NCI-H1105 (cell line): ENCODE measurements at regions not wholly inside any gene's neighbourhood (a gene's known extent, or its start where the extent isn't known, plus 50 kb on each side); places are given as distances from the start of the nearest gene placed in this dataset.
"Not testable (repeated sequence)": the region's sequence is repeated elsewhere in the genome, so short reads cannot be mapped to it uniquely, and the experiment has no call there.

Experiments used
- DNase-seq: peaks from one replicate; lab custom pipeline; 2025; lab: John Stamatoyannopoulos, UW

DNA sequence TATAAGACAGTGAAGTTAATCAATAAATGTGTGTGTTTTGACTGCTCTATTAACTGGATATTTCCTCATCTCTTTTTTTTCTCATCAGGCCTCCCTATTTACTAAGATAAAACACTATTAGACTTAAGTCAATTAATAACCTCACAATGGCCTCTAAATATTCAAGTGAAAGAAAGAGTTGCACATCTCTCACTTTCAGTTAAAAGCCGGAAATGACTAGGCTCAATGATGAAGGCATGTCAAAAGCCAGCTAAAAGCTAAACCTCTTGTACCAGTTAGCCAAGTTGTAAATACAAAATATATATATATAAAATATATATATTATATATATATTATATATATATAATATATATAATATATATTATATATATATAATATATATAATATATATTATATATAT lies 127.0 kb upstream of the MEOX2 start:
- DNase-seq, result no peak

DNA sequence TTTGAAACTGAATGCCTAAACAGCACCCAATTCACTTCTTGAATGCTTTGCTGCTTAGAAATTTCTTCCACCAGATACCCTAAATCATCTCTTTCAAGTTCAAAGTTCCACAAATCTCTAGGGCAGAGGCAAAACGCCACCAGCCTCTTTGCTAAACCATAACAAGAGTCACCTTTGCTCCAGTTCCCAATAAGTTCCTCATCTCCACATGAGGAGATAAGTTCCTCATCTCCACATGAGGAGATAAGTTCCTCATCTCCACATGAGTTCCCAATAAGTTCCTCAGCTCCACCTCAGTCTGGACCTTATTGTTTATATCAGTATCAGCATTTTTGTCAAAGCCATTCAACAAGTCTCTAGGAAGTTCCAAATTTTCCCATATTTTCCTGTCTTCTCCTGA lies 123.9 kb upstream of the MEOX2 start:
- not testable (repeated sequence) for DNase-seq

DNA sequence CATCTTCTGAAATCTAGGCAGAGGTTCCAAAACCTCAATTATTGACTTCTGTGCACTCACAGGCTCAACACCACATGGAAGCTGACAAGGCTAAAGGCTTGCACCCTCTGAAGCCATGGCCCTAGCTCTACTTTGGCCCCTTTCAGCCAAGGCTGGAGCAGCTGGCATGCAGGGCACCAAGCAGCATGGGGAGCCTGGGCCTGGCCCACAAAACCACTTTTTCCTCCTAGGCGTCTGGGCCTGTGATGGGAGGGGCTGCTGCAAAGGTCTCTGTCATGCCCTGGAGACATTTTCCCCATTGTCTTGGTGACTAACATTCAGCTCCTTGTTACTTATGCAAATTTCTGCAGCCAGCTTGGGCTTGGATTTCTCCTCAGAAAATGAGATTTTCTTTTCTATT lies 123.5 kb upstream of the MEOX2 start:
- DNase-seq, result not testable (repeated sequence)

DNA sequence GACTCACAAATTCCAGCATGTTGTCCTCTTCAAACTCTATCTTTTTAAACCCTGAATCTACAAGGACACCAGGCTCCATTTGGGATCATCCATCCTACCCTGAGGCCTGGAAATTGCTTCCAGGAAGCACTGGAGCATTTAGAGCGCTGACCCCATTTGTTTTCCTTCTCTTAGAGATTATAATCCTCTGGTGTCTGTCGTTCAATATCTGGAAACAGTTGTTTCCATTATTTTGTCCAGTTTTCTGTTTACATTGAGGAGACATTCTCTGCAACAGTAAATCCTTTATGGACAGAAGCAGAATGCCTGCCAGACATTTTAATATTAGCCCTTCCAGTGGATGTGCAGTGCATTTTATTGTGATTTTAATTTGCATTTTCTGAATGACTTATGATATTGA lies 119.4 kb upstream of the MEOX2 start:
- DNase-seq, result no peak

DNA sequence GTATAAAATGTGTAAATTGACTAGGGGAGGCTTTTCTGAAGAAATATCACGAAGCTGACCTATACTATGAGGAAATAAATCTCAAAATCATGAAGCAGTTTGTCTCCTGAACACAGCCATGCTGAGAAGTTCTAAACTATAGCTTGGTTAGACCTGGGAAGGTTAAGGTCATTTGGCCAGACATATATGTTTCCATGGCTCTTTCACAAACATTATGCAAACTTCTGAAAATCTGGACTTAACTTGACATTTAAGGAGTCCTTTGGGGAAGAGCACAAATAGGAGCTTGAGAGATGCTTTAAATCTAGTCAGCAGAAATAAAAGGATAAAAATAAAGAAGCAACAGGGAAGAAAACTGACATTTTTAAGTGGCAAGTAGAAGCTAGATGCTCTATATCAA lies 115.9 kb upstream of the MEOX2 start:
- no peak for DNase-seq

DNA sequence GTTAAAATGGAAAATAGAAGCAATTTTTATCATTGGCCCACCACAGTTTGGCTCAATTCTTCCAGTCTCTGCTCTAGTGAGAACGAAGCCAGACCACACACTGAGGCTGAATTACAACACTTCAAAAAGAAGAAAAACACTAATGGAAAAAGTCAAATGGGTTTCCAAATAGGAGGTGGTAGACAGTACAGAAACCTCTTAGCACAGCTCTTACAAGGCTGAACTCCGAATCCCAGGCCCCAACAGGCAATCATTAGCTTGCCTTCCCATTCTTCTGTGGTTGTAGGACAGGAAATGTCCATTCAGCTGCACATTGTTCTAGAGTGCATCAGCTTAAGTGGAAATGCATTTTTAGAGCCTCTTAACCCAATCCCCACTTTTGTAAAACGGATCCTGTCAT lies 115.1 kb upstream of the MEOX2 start:
- DNase-seq, result no peak

DNA sequence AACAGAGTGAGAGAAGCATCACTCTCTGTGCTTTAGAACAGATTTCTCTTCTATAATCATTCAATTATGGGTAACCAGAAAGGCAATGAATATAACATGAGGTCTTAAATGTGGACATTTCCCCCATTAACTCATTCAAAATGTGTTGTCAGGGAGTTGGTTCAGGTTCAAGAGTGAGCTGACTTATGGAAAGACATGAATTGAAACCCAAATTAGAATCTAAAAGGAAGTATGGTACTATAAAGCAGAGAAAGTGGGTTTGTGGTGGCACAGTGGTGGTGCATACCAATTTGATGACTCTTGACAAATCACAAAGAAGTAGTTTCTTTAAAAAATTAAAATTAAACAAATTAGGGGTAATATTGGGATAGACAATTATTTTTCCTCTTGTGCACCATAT lies 114.6 kb upstream of the MEOX2 start:
- DNase-seq, result no peak

DNA sequence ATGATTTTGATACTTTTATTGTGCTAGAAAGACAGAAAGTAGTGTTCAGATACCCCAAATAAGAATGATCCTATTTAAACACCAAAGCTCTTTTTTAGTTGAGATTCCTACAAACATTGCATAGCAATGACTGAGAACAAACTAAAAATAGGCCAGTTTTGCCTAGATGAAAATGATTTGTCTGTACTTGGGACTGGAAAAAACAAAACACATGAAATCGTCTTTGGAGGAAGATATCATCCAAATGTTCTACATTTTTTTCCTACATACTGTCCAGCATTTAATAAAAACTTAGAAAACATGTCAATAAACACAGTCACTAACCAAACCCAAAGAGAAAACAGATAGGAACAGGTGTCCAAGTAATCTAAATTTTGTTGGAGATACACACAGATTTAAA lies 111.6 kb upstream of the MEOX2 start:
- no peak for DNase-seq

DNA sequence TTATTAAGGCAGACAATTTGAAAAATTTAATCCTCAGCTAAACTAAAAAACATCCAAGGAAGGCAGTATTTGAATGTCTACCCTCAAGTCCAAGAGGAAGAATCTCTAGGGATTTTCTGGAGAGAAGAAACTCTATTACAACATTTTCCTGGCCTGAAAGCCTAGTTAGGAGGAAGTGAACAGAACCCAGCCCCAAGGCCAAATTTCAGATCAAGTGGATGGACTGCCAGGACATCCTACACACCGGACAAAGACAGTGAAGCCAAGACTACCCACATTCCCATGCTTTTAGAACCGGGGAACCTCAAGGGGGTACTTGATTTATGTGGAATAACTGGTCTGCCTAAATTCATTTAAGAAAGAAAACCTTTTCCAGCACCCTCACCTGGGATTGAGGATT lies 108.9 kb upstream of the MEOX2 start:
- no peak for DNase-seq

DNA sequence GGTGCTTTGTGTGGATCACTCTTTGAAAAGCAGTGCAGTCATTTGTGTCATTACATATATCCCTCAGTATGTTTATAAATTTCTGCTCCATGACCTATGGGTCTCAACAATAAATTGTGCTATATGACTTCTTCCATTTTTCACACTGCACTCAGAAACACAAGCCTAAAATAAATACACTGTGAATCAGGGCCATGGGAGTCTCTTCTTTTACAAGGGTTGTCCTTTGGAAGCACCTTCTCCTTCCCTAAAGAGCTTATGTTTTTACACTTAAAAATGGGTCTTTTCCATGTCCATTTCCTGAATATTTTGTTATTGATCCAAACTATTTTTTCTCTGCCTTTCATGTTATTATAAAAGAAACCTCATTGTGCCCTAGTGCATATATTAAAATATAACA lies 108.3 kb upstream of the MEOX2 start:
- DNase-seq, result no peak

DNA sequence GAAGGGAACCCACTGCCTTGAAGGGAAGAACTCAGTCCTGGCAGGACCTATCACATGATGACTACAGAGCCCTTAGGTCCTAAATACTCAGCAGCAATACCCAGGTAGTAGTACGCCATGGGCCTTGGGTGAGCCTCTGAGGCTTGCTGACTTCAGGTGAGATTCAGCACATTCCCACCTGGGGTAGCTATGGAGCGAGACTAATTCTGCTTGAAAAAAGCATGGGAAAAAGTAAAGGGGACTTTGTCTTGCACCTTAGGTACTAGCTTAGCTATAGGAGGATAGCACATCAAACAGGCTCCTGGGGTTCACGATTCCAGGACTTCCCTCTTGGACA lies 98.2 kb upstream of the MEOX2 start:
- no peak for DNase-seq

DNA sequence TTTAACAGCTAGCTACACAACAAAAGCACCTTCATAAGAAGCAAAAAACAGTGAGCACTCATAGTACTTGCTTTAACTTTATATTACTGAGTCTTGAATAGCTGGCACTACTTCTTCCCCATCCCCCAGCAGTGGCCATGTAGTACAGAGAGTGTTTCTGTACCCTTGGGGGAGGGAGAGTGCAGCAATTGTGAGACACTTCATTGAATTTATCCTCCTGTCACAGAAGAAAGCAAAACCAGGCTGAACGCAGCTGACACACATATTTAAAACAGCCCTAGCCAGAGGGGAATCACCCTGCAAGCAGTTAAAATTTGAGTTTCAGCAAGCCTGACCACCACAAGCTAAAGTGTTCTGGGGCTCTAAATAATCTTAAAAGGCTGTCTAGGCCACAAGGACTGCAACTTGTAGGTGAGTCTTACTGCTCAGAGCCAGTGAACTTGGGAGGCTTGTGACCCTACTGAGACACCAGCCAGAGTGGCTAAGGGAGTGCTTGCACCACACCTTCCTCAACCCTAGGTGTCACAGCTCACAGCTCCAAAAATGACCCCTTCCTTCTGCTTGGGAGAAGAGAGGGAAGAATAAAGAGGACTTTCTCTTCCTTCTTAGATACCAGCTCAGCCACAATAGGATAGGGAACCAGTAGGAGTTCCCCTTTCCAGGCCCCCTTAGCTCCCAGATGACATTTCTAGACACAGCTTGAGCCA lies 97.7 kb upstream of the MEOX2 start:
- no peak for DNase-seq

DNA sequence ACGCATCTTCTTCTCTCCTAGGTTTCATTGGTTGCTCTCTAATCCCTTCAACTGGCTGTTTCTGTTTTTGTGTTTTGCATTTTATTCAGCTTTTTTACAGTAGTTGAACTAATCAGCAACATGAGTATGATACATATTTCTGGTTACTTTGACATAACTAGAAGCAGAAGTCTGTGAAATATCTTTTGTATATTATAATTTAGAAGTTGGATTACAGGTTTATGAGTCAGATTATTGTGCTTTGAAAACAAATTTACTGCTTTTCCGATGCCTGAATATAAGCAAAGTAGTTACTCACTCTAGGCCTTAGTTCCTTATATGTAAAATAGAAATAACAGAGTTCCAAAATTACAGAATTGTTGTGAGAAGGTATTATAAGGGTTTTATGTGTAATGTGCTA lies 96.2 kb upstream of the MEOX2 start:
- DNase-seq, result no peak

DNA sequence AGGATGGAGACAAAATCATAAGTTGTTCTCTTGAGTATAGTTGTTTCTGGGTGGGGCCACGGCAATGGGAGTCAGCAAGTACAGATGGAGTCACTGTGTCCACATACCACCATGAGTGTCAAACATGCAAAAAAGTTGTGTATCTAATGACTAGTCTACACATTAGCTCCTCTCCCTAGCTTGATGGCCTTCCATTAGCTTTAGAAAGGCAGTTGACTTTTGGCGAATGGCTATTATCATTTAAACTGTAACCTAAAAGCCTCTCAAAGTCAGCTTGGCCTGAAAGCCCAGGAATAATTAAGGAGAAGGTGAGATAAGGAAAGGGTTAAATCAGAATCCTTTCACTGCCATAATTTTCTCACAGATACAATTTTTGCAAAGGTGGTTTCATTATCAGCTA lies 95.5 kb upstream of the MEOX2 start:
- DNase-seq, result no peak

DNA sequence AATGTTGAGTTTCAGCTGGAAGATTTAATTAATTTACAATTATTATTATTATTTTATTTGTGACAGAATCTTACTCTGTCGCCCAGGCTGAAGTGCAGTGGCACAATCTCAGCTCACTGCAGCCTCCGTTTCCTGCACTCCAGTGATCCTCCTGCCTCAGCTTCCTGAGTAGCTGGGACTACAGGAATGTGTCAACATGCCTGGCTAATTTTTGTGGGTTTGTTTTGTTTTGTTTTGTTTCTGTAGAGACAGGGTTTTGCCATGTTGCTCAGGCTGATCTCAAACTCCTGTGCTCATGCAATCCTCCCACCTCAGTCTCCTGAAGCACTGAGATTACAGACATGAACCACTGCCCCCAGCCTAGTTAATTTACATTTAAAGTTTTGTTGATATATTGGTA lies 93.8 kb upstream of the MEOX2 start:
- no peak for DNase-seq

DNA sequence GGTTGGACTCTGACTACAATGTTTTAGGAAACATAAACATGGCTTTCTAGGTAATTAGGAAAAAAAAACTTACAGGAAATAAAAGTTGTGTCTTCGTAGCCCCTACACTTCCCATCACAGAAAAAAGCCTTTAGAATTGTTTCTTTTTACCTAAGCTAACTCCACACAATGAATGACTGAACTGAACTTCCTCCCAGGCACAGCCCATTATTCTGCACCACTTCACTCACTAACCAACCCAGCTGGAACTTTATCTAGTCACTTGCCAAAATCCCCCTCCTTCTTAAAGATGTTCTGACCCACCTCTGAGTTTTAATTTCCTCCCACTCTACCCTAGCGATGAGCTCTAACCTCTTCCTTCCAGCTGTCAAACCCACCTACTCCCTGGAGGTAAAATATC lies 91.7 kb upstream of the MEOX2 start:
- DNase-seq, result no peak

DNA sequence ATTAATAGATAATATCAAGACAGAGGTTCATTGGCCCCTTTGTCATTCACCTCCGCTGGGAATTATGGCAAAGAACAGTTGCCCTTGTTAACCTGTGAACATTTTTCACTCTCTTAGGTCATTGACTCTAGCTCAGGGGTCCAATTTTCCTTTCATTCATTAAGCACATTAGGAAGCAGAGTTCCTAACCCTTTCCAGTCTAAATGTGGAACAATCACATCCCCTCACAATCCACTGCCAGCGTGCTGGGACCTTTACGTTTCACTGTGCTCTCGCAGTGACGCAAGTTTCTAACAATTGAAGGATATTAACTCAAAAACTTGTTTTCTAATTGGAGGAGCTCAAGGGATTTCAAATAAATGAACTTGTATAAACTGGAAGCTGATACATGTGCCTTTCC lies 79.3 kb upstream of the MEOX2 start:
- DNase-seq, result no peak

DNA sequence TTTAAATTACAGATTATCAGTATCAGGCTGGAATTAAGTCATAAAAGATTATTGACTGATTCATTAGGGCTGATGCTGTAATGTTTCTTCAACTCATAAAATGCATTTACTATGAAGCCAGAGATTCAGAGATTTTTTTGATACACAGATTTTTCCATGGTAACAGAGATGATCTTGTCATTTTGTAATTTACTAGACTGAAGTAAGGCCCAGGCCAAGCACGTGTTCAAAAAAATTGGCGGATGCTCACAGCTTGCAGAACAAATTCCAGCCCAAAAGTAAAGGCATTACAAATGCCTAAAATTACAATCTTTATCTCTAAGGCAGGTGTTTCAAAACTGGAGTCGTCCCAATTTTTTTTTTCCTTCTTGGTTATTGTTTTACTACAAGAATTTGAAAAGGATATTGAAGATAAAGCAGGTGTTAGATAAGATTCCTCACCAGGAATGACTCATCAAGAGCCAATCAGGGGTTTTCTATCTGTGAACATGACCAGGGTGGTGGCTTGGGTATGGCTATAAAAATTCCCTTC lies 78.4 kb upstream of the MEOX2 start:
- DNase-seq, result no peak

DNA sequence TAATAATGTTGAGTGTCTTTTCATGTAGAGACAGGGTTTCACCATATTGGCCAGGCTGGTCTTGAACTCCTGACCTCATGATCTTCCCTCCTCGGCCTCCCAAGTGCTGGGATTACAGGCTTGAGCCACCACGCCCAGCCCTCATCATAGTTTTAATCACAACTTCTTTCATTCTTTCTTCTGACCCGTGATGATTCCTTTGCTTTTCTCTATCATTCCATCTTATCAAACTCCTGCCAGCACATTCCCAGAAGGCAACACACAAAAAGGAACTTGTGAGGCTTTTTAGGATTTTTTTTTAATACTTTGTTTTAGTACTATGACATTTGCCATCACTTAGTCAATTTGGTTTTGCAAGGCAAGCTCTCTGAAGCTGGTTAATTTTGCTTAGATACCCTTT lies 77.5 kb upstream of the MEOX2 start:
- no peak for DNase-seq

DNA sequence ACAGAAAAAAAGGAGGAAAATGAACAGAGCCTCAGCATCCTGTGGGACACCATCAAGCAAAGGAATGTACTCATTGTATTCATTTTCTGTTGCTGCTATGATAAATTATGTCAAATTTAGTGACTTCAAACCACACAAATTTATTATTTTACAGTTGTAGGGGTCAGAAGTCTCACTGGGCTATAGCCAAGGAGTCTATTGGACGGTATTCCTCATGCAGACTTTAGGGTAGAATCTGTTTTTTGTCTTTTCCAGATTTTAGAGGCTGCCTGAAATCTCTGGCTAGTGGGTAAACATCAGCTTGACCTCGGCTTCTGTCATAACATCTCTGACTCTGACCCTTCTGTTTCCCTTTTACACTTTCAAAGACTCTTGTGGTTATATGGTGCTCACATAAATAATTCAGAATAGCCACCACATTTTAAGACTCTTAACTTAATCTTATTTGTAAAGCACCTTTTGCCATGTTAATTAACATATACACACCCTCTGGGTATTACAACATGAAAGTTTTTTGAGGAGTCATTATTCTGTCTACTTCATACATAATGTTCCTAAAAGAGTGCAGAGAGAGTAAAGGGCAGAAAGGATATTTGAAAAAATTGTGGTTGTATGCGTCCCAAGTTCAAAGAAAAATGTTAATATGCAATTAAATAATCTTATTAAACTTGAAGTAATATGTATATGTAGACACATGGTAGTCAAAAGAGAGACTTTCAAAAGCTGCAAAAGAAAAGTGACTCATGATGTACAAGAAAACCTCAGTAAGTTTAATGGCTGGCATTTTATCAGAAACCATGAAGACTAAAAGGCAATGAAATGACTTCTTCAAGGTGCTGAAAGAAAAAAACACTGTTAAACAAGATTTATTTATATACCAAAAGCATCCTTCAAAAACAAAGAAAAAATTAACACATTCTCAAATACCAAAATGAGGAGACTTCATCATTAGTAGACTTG lies 70.8 kb upstream of the MEOX2 start:
- DNase-seq, result no peak

DNA sequence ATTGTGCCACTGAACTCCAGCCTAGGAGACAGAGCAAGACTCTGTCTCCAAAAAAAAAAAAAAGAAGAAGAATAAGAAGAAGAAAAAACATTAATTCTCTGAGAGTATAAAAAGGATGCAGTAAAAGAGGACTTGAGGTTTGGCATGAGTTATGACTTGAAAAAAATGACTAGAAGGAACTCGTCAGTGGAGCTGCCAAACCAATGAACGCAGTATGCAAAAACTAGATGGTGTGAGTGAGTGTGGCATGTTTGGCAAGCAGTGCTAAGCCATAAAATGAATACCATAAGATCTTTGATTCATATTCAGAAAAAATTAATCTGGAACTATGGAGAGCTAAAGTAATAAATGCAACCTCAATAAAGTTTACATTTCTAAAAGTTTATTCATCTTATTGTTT lies 68.6 kb upstream of the MEOX2 start:
- no peak for DNase-seq

DNA sequence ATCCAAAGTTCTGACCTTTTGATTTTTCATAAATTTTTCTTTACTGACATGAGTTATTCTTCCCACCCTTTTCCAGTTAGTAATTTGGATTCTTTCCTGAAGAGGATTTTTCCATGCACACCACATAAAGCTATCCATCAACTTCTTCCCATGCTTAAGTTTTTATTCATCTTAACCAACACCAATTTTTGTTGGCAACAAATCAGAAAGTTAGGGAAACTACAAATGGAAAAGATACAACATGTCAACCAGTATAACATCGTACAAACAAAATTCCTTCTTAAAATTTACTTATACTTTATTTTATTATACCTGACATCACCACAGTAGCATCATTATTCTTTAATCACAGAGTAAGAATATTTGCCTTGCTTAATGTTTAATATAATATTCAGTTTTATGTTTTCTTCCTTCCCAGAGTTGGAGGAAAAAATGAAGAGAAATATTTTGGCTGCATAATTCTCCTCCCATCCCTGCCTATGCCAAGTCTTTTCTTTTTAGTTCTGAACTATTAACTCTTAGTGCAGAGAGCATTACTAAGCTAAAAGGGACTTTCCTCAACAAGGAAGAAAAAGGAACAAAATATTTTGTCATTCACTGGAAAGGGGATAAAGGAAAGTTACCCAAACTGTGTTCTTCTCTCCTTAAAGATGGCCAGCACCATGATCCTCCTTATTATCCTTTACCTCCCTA lies 67.5 kb upstream of the MEOX2 start:
- no peak for DNase-seq

DNA sequence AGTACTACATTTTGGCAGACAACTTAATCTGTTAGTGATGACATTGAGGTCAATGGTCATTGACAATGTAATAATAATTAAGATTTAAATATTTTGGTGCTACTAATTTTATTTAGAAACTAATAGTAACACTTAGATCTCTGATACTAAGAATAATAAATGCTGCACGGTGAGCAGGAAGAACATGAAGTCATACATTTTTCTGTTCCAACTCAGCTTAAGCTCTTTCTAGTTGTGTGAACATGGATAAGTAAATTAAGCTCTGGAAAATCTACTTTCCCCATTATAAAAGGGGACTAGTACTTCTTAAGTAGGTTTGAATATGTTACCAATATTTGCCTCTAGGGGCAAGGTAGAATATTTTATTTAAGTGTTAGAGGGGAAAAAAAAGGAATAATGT lies 65.9 kb upstream of the MEOX2 start:
- DNase-seq, result no peak
